ENCODE measurements at regions not wholly inside any gene's neighbourhood (a gene's known extent, or its start where the extent isn't known, plus 50 kb on each side); places are given as distances from the start of the nearest gene placed in this dataset.
A peak's percentile ranks its signal among the peaks of the same experiment; 100 is the strongest.

- no peak for DNase-seq
These were observed 148.2 kb downstream of the GLI2 start for GRCh38 chr2:120883607-120884440.

- DNase-seq, result no peak
These were observed 149.0 kb downstream of the GLI2 start for GRCh38 chr2:120884472-120885290.

GRCh38 chr2:120885321-120885720 is 149.7 kb downstream of the GLI2 start:
- no peak for DNase-seq

- DNase-seq, result no peak
These were observed 150.1 kb downstream of the GLI2 start for GRCh38 chr2:120885749-120886148.

GRCh38 chr2:120886534-120887319 is 151.1 kb downstream of the GLI2 start:
- DNase-seq, result no peak

- DNase-seq, result no peak
These were observed 151.6 kb downstream of the GLI2 start for GRCh38 chr2:120887320-120887697.

- DNase-seq, result peak in 1 of 14 donors; percentile 19
These were observed 152.1 kb downstream of the GLI2 start for GRCh38 chr2:120887741-120888231.

- no peak for DNase-seq
These were observed 153.2 kb downstream of the GLI2 start for GRCh38 chr2:120888851-120889250.

- no peak for DNase-seq
These were observed 154.3 kb downstream of the GLI2 start for GRCh38 chr2:120889936-120890335.

GRCh38 chr2:120890566-120891360 is 155.1 kb downstream of the GLI2 start:
- no peak for DNase-seq

GRCh38 chr2:120892271-120892966 is 156.8 kb downstream of the GLI2 start:
- no peak for DNase-seq

GRCh38 chr2:120892967-120893667 is 157.4 kb downstream of the GLI2 start:
- DNase-seq, result peak in 1 of 14 donors; percentile 52

- DNase-seq, result peak in 1 of 14 donors; percentile 39
These were observed 158.3 kb downstream of the GLI2 start for GRCh38 chr2:120893811-120894584.

GRCh38 chr2:120894966-120895365 is 159.3 kb downstream of the GLI2 start:
- peak in 2 of 14 donors; percentile 40 to 41 for DNase-seq

- no peak for DNase-seq
These were observed 160.5 kb downstream of the GLI2 start for GRCh38 chr2:120896126-120896525.

GRCh38 chr2:120896901-120897300 is 161.2 kb downstream of the GLI2 start:
- no peak for DNase-seq

GRCh38 chr2:120897399-120897798 is 161.7 kb downstream of the GLI2 start:
- DNase-seq, result no peak

GRCh38 chr2:120898496-120898895 is 162.8 kb downstream of the GLI2 start:
- DNase-seq, result no peak

- DNase-seq, result no peak
These were observed 163.5 kb downstream of the GLI2 start for GRCh38 chr2:120898961-120899750.

All from C1 segment of cervical spinal cord (tissue), 14 donors.